GM18499 (cell line): ENCODE measurements at regions not wholly inside any gene's neighbourhood (a gene's known extent, or its start where the extent isn't known, plus 50 kb on each side); places are given as distances from the start of the nearest gene placed in this dataset.

ENCODE experiments used
- ATAC-seq: cut with Tn5 transposase; IDR thresholded peaks from one replicate; pipeline ENCODE4 v1.9.1; 2021; ENCODE audit warnings: moderate number of reproducible peaks; ENCODE audit not compliant: insufficient read depth, unreplicated experiment

GRCh38 chr17:72510351-72511016, 389.7 kb downstream of the SOX9 start:
- ATAC-seq = peak; percentile 66

DNA sequence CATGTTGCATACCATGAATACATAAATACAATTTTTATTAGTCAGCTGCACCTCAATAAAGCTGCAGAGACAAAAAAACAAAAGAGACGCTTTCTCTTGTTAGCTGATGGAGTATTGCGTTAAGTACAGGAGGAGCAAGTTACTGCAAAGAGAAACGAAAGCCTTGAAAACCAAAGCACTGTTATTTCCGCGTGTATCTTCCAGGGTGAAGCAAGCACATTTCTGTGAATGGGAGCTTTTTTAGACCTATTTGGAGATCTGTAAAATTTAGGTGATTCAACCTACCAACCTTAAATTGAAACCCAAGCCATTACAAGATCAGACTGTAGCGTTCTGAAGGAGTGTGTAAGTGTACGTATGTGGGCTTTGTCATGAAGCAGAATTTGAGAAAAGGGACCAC, 390.4 kb downstream of the SOX9 start:
- no peak for ATAC-seq

DNA sequence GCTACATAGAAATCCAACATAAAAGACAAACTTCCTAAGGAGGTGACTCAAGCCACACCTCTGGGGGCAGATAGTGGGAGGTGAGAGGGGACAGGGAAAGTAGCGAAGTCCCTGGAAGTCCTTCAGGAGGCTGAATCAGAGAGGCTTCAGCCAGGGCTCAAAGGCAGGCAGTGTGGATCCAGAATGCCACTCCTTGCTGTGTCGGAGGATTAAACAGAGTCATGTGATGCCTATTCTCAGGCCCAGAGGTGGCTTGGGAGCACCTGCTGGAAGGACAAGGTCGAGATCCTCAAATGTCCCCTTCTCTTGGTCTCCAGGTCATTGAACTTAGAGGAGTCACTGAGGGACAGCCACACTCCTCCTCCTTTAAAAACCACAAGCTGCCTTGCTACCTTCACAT, 391.1 kb downstream of the SOX9 start:
- no peak for ATAC-seq

GRCh38 chr17:72512649-72513556, 392.1 kb downstream of the SOX9 start:
- no peak for ATAC-seq

- ATAC-seq = no peak
These were observed 393.6 kb downstream of the SOX9 start for GRCh38 chr17:72514321-72514861.

DNA sequence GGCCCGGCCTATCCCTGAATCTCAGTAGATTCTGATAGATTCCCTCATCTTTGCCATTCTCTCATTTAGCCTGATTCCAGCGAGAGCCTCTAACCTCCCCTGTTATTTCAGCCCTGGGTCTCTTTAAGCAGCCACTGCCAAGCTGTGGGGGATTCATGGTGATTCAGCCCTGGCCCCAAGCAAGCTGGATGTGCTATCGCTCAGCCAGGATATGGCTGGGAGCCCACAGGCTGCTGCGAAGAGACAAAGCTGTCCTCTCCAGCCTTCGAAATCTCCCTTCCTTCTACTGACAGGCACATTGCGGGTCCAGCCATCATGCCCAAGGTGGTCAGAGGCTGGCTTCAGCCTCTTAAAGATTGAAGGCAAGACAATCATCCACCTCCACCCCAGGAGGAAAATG, 394.1 kb downstream of the SOX9 start:
- no peak for ATAC-seq

GRCh38 chr17:72515291-72516065, 394.7 kb downstream of the SOX9 start:
- ATAC-seq = no peak

DNA sequence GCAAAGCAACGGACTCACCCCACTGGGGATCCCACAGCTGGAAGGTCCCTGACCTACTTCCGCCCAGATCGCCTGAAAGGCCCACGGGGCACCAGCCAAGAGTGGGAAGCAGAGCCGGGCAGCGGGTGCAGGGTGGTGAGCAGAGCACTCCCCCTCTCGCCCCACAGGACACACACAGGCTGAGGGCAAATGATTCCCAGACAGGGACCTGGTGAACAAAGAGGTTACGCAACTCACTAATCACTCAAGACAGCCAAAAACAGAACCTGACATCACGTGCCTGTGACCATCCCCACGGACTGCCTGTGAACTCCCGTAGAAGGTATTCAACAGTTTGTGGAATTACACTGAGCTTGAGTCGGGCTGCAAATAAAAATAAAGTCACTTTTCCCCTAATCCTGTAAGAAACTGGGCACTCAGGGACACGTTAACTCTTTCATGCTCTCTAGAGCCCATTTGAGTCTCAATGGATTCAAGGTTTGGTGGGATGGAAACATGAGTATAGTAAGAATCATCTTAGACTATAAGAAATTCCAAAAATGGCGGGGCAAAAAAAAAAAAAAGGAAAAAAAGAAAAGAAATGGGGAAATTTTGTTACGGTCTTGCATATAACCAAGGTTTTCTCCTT, 396.1 kb downstream of the SOX9 start:
- ATAC-seq = no peak

DNA sequence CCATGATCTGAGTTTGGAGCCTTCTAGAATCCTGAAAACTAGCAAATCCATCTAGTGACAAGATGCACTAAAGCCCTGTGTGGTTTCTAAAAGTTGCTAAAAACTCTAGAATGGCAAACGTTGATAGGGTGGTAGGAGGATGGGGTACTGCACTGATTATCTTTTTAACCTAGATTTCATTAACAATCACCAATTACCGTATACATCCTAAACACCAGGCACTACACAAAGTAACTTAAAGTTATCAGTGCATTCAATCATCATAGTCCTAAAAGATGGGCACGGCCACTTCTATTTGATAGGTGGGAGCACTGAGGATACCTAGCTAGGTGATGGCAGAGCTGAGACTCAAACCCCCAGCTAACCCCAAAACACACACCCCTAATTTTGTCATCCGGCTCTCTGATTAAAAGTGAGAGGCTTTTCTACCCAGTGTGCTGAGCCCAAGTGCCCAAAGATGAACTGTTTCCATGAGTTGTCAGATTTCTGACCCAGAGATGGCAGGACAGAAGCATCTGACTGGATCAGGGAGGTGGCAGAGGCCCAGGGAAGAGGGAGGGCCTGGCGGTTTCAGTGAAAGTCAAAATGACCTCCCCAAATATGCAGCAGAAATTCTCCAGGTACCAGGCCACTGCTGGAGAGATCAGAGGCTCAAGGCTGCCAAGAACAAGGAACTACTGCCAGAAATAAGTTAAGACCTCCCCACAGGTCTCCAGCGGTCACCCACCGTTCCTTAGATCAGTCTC, 396.8 kb downstream of the SOX9 start:
- ATAC-seq = no peak

GRCh38 chr17:72518159-72518732, 397.4 kb downstream of the SOX9 start:
- no peak for ATAC-seq

DNA sequence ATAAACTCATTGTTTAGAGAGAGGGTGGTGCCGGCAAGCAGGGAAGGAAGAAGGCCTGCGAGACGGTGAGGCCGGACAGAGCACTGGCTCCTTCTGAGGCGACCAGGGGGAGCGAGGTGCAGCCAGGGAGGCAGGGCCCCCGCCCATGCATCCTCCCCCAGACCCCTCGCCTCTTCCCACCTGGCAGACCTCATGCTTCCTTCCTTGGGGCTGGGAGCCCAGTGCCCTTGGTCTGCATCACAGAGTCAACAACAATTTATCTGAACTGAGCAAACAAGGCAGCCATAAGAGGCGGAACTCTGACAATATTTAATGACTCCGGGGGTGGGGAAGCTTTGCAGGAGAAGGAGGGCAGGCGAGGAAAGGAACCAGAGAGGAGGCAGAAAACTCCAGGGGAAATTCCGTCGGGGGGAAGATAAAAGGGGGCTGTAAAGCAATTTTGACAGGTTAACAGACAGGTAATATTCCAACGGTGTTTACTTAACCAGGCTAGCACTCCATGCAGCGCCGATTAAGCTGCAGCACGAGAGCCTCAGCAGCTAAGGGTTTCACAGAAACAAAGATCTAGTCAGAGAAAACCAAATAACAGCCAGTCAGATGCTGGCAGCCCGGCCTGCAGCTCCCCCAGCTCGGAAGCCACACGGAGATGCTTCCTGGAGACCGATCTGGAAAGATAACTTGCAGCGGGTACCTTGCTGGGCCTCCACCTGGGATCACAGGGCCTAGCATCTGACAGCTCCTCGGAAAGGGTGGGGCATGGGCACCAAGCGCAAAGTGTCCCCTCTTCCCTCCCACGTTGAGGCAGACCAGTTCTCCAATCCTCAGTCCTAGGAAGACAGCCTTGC, 398.2 kb downstream of the SOX9 start:
- ATAC-seq = no peak

- no peak for ATAC-seq
These were observed 398.7 kb downstream of the SOX9 start for GRCh38 chr17:72519598-72519936.

DNA sequence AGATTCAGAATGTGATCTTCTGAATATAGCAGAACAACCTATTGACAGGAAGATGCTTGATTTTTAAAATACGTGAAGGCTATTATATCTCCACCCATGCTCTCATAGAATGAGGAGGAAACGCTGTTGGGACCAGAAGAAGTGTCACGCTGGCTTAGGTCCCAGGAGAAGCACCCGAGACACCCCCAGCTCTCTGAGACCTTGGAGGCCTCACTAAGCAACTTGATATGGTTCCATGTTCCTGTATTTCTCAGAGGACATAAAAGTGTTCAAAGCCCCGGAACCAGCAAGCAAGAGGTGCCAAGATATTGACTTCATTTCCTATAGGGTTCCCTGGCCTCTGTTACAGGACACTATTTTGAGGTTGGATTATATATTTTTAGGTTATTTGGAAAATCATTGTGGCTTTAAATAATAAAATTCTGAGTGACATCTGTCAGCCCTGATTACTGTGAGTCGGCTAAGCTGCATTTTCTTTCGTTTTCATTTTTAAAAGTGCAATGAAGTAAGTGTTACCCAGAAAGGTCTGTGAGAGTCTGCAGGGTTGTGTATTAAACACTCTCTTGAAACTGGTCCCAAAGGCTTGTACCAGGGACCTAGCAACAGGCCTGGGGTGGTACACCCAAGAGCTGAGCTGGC, 400.0 kb downstream of the SOX9 start:
- ATAC-seq = no peak

DNA sequence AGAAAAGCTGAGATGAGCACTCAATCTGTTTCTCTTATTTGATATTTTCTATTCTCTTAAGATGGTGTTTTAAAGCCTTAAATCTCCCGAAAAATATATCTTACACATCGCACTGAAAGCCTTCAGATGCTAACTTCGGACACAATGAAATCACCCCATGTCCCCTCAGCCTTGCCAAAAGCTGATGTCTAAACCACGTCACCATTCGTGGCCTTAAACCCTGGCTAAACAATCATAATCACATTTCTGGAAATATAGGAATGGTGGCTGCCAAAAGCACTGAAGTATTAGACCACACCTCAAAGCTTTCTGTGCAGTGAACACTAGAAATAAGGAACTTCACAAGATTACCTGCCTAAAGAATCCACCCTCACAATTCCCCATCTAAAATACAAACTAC, 402.7 kb downstream of the SOX9 start:
- ATAC-seq = no peak

DNA sequence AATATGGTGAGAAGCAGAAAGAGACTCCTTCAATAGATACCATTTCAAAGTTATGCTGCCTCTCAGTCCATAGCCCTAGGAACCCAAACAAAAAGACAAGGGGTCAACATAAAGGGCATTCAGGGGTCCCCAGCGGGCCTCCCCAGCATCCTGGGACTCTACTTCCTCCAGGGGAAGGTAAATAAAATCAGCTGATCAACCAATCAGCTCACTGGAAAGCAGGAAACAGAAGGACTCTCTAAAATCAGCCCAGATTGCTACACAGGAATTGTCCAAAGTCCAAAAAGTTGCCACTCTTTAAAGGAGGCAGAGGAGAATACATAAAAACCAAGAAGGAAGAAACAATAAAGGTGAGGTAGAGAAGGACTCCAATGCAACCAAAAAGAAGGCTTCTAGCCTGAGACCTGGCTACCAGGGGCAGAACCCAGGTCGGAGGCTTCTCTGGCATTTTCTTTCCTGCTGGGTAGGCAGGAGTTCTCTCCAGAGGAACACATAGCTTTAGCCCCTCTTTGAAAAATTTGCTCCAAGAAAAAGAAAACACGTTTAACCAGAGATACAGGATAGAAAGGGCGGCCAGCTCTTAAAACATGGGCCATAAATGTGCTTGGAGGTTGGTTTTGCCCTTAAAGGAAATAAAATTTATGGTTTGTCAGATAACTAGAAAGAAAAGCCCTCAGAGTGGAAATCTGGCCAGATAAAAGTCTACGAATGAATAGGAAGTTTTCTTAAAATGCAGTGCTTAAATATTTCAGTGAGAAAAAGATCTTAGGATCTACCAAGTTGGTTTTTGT, 404.6 kb downstream of the SOX9 start:
- ATAC-seq = no peak

DNA sequence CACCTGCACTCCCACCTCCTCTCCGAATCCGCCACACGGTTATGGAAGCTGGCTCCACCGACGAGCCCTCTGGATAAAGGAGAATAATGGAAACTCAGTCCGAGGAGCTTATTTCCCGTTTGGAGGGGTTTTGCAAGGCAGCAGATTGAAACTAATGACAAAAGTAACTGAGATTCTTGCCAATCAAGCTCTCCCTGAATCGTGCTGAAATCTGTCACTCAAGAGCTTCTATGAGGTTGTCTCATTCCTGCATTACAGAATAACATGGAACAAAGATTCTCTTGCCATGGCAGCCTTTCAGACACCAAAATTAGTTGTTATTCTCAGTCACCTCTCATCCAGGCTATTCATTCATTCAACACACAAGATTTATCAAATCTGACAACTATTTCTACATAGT, 405.9 kb downstream of the SOX9 start:
- no peak for ATAC-seq

DNA sequence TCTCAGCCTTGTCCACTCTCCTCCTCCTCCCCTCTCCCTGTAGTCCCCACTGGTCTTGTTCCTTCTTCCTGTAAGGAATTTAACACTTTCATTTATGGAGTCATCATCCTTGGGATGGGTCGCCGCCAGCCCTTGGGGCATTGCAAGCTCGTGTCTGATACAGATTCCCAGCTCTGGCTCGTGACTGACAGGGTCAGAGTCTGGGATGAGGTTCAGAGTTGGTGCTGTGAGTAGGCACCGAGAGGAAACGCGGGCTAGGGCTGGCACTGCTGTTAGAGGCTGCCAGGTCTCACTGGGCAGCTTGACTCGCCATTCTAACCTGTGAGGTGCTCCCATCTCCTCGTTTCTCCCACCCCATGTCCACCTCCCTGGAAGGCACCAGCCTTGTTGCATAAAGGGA, 407.0 kb downstream of the SOX9 start:
- ATAC-seq = no peak
